K562 (cell line): ENCODE measurements at regions not wholly inside any gene's neighbourhood (a gene's known extent, or its start where the extent isn't known, plus 50 kb on each side); places are given as distances from the start of the nearest gene placed in this dataset.

Experiments used
- CHAMP1 ChIP-seq: fragments of 450-650 bp; IDR thresholded peaks from 2 replicates; pipeline ENCODE4 v1.6.1; 2016; ENCODE audit warnings: mild to moderate bottlenecking
- HLTF ChIP-seq: fragments of 450-650 bp; IDR thresholded peaks from 2 replicates; pipeline ENCODE4 v1.6.1; 2016
- SNRNP70 ChIP-seq: fragments of 200-400 bp; formaldehyde crosslinking; optimal IDR thresholded peaks from 2 replicates; pipeline ENCODE3; 2017; ENCODE audit warnings: low read depth, low read length
- ZBTB17 ChIP-seq: fragments of 450-650 bp; formaldehyde crosslinking; IDR thresholded peaks from 2 replicates; pipeline ENCODE4 v1.4.0; 2020; ENCODE audit warnings: mild to moderate bottlenecking
- ZNF212 ChIP-seq: fragments of 450-650 bp; formaldehyde crosslinking; IDR thresholded peaks from 2 replicates; pipeline ENCODE4 v1.4.0; 2020; ENCODE audit warnings: mild to moderate bottlenecking
- ZNF324 ChIP-seq: fragments of 250-450 bp; sonication (Bioruptor Pico); IDR thresholded peaks from 2 replicates; pipeline ENCODE4 v1.4.0; 2020; ENCODE audit warnings: mild to moderate bottlenecking
- ZNF780A ChIP-seq: fragments of 250-450 bp; sonication (Bioruptor Pico); IDR thresholded peaks from 2 replicates; pipeline ENCODE4 v1.5.0; 2021; ENCODE audit warnings: mild to moderate bottlenecking
- TF ChIP-seq, protein P1 (sequence below): fragments of 450-650 bp; IDR thresholded peaks from 2 replicates; pipeline ENCODE4 v1.6.1; 2016; ENCODE audit warnings: antibody characterized with exemption
- TF ChIP-seq, protein P2 (sequence below): fragments of 250-450 bp; sonication (Bioruptor Pico); IDR thresholded peaks from 2 replicates; pipeline ENCODE4 v1.4.0; 2020
- TF ChIP-seq, protein P3 (sequence below): sonication (generic); formaldehyde crosslinking; IDR thresholded peaks from 2 replicates; pipeline ENCODE4 v1.8.0; 2023; ENCODE audit warnings: mild to moderate bottlenecking, missing genetic modification reagents

- TF ChIP-seq ZNF780A (CRISPR knock-in tag): no peak
- no peak for TF ChIP-seq HLTF
- TF ChIP-seq, protein P1, sequence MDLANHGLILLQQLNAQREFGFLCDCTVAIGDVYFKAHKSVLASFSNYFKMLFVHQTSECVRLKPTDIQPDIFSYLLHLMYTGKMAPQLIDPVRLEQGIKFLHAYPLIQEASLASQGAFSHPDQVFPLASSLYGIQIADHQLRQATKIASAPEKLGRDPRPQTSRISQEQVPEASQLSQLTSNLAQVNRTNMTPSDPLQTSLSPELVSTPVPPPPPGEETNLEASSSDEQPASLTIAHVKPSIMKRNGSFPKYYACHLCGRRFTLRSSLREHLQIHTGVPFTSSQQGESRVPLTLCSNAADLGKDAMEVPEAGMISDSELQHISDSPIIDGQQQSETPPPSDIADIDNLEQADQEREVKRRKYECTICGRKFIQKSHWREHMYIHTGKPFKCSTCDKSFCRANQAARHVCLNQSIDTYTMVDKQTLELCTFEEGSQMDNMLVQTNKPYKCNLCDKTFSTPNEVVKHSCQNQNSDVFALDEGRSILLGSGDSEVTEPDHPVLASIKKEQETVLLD: no peak
- TF ChIP-seq ZNF212 (CRISPR knock-in tag): no peak
- no peak for TF ChIP-seq CHAMP1
- no peak for TF ChIP-seq ZBTB17 (CRISPR knock-in tag)
- no peak for TF ChIP-seq SNRNP70
- TF ChIP-seq, protein P2, sequence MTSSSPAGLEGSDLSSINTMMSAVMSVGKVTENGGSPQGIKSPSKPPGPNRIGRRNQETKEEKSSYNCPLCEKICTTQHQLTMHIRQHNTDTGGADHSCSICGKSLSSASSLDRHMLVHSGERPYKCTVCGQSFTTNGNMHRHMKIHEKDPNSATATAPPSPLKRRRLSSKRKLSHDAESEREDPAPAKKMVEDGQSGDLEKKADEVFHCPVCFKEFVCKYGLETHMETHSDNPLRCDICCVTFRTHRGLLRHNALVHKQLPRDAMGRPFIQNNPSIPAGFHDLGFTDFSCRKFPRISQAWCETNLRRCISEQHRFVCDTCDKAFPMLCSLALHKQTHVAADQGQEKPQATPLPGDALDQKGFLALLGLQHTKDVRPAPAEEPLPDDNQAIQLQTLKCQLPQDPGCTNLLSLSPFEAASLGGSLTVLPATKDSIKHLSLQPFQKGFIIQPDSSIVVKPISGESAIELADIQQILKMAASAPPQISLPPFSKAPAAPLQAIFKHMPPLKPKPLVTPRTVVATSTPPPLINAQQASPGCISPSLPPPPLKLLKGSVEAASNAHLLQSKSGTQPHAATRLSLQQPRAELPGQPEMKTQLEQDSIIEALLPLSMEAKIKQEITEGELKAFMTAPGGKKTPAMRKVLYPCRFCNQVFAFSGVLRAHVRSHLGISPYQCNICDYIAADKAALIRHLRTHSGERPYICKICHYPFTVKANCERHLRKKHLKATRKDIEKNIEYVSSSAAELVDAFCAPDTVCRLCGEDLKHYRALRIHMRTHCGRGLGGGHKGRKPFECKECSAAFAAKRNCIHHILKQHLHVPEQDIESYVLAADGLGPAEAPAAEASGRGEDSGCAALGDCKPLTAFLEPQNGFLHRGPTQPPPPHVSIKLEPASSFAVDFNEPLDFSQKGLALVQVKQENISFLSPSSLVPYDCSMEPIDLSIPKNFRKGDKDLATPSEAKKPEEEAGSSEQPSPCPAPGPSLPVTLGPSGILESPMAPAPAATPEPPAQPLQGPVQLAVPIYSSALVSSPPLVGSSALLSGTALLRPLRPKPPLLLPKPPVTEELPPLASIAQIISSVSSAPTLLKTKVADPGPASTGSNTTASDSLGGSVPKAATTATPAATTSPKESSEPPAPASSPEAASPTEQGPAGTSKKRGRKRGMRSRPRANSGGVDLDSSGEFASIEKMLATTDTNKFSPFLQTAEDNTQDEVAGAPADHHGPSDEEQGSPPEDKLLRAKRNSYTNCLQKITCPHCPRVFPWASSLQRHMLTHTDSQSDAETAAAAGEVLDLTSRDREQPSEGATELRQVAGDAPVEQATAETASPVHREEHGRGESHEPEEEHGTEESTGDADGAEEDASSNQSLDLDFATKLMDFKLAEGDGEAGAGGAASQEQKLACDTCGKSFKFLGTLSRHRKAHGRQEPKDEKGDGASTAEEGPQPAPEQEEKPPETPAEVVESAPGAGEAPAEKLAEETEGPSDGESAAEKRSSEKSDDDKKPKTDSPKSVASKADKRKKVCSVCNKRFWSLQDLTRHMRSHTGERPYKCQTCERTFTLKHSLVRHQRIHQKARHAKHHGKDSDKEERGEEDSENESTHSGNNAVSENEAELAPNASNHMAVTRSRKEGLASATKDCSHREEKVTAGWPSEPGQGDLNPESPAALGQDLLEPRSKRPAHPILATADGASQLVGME: no peak
- no peak for TF ChIP-seq ZNF324 (CRISPR knock-in tag)
- TF ChIP-seq, protein P3, sequence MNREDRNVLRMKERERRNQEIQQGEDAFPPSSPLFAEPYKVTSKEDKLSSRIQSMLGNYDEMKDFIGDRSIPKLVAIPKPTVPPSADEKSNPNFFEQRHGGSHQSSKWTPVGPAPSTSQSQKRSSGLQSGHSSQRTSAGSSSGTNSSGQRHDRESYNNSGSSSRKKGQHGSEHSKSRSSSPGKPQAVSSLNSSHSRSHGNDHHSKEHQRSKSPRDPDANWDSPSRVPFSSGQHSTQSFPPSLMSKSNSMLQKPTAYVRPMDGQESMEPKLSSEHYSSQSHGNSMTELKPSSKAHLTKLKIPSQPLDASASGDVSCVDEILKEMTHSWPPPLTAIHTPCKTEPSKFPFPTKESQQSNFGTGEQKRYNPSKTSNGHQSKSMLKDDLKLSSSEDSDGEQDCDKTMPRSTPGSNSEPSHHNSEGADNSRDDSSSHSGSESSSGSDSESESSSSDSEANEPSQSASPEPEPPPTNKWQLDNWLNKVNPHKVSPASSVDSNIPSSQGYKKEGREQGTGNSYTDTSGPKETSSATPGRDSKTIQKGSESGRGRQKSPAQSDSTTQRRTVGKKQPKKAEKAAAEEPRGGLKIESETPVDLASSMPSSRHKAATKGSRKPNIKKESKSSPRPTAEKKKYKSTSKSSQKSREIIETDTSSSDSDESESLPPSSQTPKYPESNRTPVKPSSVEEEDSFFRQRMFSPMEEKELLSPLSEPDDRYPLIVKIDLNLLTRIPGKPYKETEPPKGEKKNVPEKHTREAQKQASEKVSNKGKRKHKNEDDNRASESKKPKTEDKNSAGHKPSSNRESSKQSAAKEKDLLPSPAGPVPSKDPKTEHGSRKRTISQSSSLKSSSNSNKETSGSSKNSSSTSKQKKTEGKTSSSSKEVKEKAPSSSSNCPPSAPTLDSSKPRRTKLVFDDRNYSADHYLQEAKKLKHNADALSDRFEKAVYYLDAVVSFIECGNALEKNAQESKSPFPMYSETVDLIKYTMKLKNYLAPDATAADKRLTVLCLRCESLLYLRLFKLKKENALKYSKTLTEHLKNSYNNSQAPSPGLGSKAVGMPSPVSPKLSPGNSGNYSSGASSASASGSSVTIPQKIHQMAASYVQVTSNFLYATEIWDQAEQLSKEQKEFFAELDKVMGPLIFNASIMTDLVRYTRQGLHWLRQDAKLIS (CRISPR knock-in tag): no peak
Measured at GRCh38 chr9:115340314-115340713, 222.4 kb upstream of the TNC start (continued).
